SK-N-SH treated with all-trans-retinoic acid at 6 μM for 48 hours (cell line): ENCODE measurements at regions not wholly inside any gene's neighbourhood (a gene's known extent, or its start where the extent isn't known, plus 50 kb on each side); places are given as distances from the start of the nearest gene placed in this dataset.

Experiments
- ATAC-seq: fragments of 200-7000 bp; cut with Tn5 transposase; 3 replicates; pipeline ENCODE4 v1.9.1; 2020; ENCODE audit warnings: mild to moderate bottlenecking, moderate library complexity
- ARNTL ChIP-seq: fragments of 450-650 bp; formaldehyde crosslinking; IDR thresholded peaks from 2 replicates; pipeline ENCODE4 v1.5.0; 2020; ENCODE audit warnings: low read depth, mild to moderate bottlenecking, moderate library complexity, borderline replicate concordance
- BACH2 ChIP-seq: fragments of 250-450 bp; sonication (Bioruptor Pico); IDR thresholded peaks from 2 replicates; pipeline ENCODE4 v1.9.0; 2021; ENCODE audit warnings: mild to moderate bottlenecking, borderline replicate concordance
- CREB5 ChIP-seq: fragments of 250-450 bp; sonication (Bioruptor Pico); IDR thresholded peaks from 2 replicates; pipeline ENCODE4 v1.5.1; 2020; ENCODE audit warnings: low read depth, mild to moderate bottlenecking, moderate library complexity
- CSRNP3 ChIP-seq: fragments of 250-450 bp; sonication (Bioruptor Pico); IDR thresholded peaks from 2 replicates; pipeline ENCODE4 v1.5.1; 2021; ENCODE audit warnings: mild to moderate bottlenecking, moderate library complexity
- ESRRG ChIP-seq: fragments of 250-450 bp; sonication (Bioruptor Pico); IDR thresholded peaks from 2 replicates; pipeline ENCODE4 v1.6.1; 2021; ENCODE audit warnings: mild to moderate bottlenecking
- GLIS3 ChIP-seq: fragments of 250-450 bp; sonication (Bioruptor Pico); IDR thresholded peaks from 2 replicates; pipeline ENCODE4 v1.5.0; 2020; ENCODE audit warnings: mild to moderate bottlenecking, moderate library complexity
- OSR1 ChIP-seq: fragments of 250-450 bp; sonication (Bioruptor Pico); IDR thresholded peaks from 2 replicates; pipeline ENCODE4 v1.8.0; 2022; ENCODE audit warnings: moderate library complexity, mild to moderate bottlenecking, inconsistent platforms
- PATZ1 ChIP-seq: fragments of 250-450 bp; sonication (Bioruptor Pico); IDR thresholded peaks from 2 replicates; pipeline ENCODE4 v1.8.0; 2020; ENCODE audit warnings: mild to moderate bottlenecking, moderate library complexity, borderline replicate concordance
- PPARA ChIP-seq: fragments of 250-450 bp; sonication (Bioruptor Pico); IDR thresholded peaks from 2 replicates; pipeline ENCODE4 v1.5.0; 2020; ENCODE audit warnings: mild to moderate bottlenecking, borderline replicate concordance
- RARB ChIP-seq: fragments of 250-450 bp; sonication (Bioruptor Pico); IDR thresholded peaks from 2 replicates; pipeline ENCODE4 v1.8.0; 2021; ENCODE audit warnings: mild to moderate bottlenecking, moderate library complexity
- SNAI2 ChIP-seq: fragments of 250-450 bp; sonication (Bioruptor Pico); IDR thresholded peaks from 2 replicates; pipeline ENCODE4 v1.5.0; 2020; ENCODE audit warnings: mild to moderate bottlenecking, moderate library complexity
- TOX ChIP-seq: fragments of 250-450 bp; sonication (Bioruptor Pico); IDR thresholded peaks from 2 replicates; pipeline ENCODE4 v1.8.0; 2021; ENCODE audit warnings: mild to moderate bottlenecking, moderate library complexity, borderline replicate concordance
- TSHZ2 ChIP-seq: fragments of 250-450 bp; sonication (Bioruptor Pico); IDR thresholded peaks from 2 replicates; pipeline ENCODE4 v1.5.0; 2020; ENCODE audit warnings: mild to moderate bottlenecking, moderate library complexity
- ZC3H10 ChIP-seq: fragments of 250-450 bp; sonication (Bioruptor Pico); IDR thresholded peaks from 2 replicates; pipeline ENCODE4 v1.5.1; 2021; ENCODE audit warnings: mild to moderate bottlenecking, moderate library complexity
- ZFP3 ChIP-seq: fragments of 250-450 bp; sonication (Bioruptor Pico); IDR thresholded peaks from 2 replicates; pipeline ENCODE4 v1.5.0; 2020; ENCODE audit warnings: mild to moderate bottlenecking, moderate library complexity
- ZFP30 ChIP-seq: fragments of 450-650 bp; formaldehyde crosslinking; IDR thresholded peaks from 2 replicates; pipeline ENCODE4 v1.5.0; 2022; ENCODE audit warnings: mild to moderate bottlenecking, moderate library complexity
- ZNF565 ChIP-seq: fragments of 450-650 bp; formaldehyde crosslinking; conservative IDR thresholded peaks from 2 replicates; pipeline ENCODE4 v1.5.0; 2020; ENCODE audit warnings: low read depth, mild to moderate bottlenecking, moderate library complexity
- ZNF70 ChIP-seq: fragments of 450-650 bp; formaldehyde crosslinking; IDR thresholded peaks from 2 replicates; pipeline ENCODE4 v1.5.0; 2020; ENCODE audit warnings: mild to moderate bottlenecking, moderate library complexity
- ZNF8 ChIP-seq: fragments of 450-650 bp; formaldehyde crosslinking; IDR thresholded peaks from 2 replicates; pipeline ENCODE4 v1.5.0; 2020; ENCODE audit warnings: mild to moderate bottlenecking, moderate library complexity

- ATAC-seq, result no peak
- TF ChIP-seq ZNF8, result no peak
- no peak for TF ChIP-seq TOX (CRISPR knock-in tag)
- no peak for TF ChIP-seq ARNTL
- no peak for TF ChIP-seq ESRRG (CRISPR knock-in tag)
- TF ChIP-seq RARB (CRISPR knock-in tag), result no peak
- TF ChIP-seq SNAI2 (CRISPR knock-in tag), result no peak
- TF ChIP-seq, all 23 proteins: peak for 0
These were observed 261.6 kb downstream of the SLITRK1 start for GRCh38 chr13:83620530-83621220.

GRCh38 chr13:83618966-83619365 lies 263.3 kb downstream of the SLITRK1 start:
- no peak for ATAC-seq
- TF ChIP-seq PPARA (CRISPR knock-in tag) (no peak), RARB (CRISPR knock-in tag) (no peak), ZFP30 (no peak), TSHZ2 (no peak), ZFP3 (no peak), OSR1 (no peak), GLIS3 (CRISPR knock-in tag) (no peak), BACH2 (CRISPR knock-in tag) (no peak), CREB5 (CRISPR knock-in tag) (no peak), ARNTL (no peak), ZC3H10 (CRISPR knock-in tag) (no peak), TOX (CRISPR knock-in tag) (no peak), SNAI2 (CRISPR knock-in tag) (no peak), ZNF565 (CRISPR knock-in tag) (no peak), CSRNP3 (CRISPR knock-in tag) (no peak)

- ATAC-seq, result no peak
- TF ChIP-seq CSRNP3 (CRISPR knock-in tag) (no peak), ZNF565 (CRISPR knock-in tag) (no peak), ARNTL (no peak), TSHZ2 (no peak), ZNF70 (CRISPR knock-in tag) (no peak), PPARA (CRISPR knock-in tag) (no peak), TOX (CRISPR knock-in tag) (no peak), PATZ1 (CRISPR knock-in tag) (no peak), ZFP30 (no peak), ZC3H10 (CRISPR knock-in tag) (no peak), SNAI2 (CRISPR knock-in tag) (no peak)
These were observed 268.8 kb downstream of the SLITRK1 start for GRCh38 chr13:83613524-83613923.
